ENCODE measurements at regions not wholly inside any gene's neighbourhood (a gene's known extent, or its start where the extent isn't known, plus 50 kb on each side); places are given as distances from the start of the nearest gene placed in this dataset.

DNA sequence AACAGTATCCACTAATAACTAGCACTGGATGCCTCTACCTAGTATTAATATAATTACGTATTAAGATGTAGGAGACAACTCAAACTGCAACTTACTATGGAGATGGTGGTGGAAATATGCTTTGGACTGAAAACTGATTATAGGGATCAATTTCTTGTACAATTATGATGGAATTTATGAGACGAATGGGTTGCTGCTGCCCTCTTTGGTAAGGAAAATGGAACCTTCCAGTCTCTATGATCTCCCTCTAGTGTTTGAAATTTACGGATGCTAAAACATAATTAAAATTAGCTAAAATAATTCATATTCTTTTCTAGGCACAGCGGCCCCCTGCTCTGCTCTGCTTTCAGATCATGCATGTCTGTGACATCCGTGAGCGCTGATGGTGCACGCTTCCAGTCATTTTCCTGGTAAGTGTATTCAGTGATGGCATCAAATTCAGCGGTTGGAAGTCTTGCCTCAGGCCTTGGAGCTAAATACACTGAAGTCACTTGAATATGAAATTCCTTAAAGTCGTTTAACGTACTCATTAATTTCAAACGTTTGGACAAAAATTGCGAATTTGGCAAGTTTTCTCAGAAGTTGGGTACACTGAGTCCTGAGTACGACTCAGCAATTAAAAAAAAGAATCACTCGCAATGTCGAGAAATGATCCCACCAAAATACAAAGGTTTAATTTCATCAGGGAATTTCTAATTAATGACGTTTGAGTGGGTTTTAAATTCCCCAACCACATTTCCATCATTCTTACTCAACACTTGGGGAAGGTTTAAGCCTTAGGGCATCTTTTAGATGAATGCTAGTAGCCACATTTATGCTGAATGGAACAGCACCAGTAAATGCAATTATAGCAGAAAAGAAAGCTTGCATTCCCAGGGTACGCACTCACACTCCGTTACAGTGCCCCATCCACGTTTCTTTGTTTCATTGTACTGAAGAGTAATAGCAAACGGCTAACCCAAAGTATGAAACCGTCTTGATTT, 132.6 kb downstream of the NR2F2 start:
- H3K36me3 Mint-ChIP-seq (ENCODE audit: unreplicated experiment), result no peaks in the 10 kb centered on the region
- no peak overlapping the region for H3K4me3 Mint-ChIP-seq (ENCODE audit: unreplicated experiment)
- no peaks in the 10 kb centered on the region for H3K9me3 Mint-ChIP-seq (ENCODE audit: unreplicated experiment)
- TF ChIP-seq, protein P1, sequence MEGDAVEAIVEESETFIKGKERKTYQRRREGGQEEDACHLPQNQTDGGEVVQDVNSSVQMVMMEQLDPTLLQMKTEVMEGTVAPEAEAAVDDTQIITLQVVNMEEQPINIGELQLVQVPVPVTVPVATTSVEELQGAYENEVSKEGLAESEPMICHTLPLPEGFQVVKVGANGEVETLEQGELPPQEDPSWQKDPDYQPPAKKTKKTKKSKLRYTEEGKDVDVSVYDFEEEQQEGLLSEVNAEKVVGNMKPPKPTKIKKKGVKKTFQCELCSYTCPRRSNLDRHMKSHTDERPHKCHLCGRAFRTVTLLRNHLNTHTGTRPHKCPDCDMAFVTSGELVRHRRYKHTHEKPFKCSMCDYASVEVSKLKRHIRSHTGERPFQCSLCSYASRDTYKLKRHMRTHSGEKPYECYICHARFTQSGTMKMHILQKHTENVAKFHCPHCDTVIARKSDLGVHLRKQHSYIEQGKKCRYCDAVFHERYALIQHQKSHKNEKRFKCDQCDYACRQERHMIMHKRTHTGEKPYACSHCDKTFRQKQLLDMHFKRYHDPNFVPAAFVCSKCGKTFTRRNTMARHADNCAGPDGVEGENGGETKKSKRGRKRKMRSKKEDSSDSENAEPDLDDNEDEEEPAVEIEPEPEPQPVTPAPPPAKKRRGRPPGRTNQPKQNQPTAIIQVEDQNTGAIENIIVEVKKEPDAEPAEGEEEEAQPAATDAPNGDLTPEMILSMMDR (IDR thresholded peaks at IDR 0.05), result peak; percentile 29
- DNase-seq (ENCODE audit: extremely low spot score, unreplicated experiment), result no peak
- H3K27ac Mint-ChIP-seq (ENCODE audit: unreplicated experiment), result no peak overlapping the region
- H3K4me1 Mint-ChIP-seq (ENCODE audit: unreplicated experiment), result no peaks in the 10 kb centered on the region
- peaks cover 41% of the 10 kb centered on the region for H3K27me3 Mint-ChIP-seq (ENCODE audit: unreplicated experiment)

GRCh38 chr15:96466389-96466947, 136.0 kb downstream of the NR2F2 start:
- Mint-ChIP-seq H3K9me3 (ENCODE audit: unreplicated experiment) (no peaks in the 10 kb centered on the region), H3K27ac (ENCODE audit: unreplicated experiment) (no peak overlapping the region), H3K4me1 (ENCODE audit: unreplicated experiment) (no peaks in the 10 kb centered on the region), H3K36me3 (ENCODE audit: unreplicated experiment) (no peaks in the 10 kb centered on the region), H3K4me3 (ENCODE audit: unreplicated experiment) (no peak overlapping the region), H3K27me3 (ENCODE audit: unreplicated experiment) (peaks cover 53% of the 10 kb centered on the region)
- TF ChIP-seq, protein P1 (IDR thresholded peaks at IDR 0.05), result no peak
- no peak for DNase-seq (ENCODE audit: extremely low spot score, unreplicated experiment)

DNA sequence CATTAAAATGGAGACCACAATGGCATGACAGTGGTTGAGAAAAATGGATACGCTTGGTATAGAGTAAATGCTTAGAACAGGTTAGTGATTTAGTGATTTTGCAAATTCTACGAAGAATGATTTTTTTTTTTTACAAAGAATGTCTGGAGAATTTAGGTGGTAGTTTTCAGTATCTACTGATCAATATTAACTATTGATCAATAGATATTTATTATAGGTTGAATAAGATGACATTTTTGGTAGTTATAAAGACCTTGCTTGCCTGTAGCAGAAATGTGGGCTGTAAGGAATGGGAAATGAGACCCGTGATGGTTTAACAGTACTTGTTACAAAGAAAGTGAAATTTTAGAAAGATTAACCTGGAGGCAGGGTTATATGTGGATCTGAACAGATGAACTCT, 137.5 kb downstream of the NR2F2 start:
- TF ChIP-seq, protein P1 (IDR thresholded peaks at IDR 0.05), result no peak
- Mint-ChIP-seq H3K4me1 (ENCODE audit: unreplicated experiment) (no peaks in the 10 kb centered on the region), H3K36me3 (ENCODE audit: unreplicated experiment) (no peaks in the 10 kb centered on the region), H3K4me3 (ENCODE audit: unreplicated experiment) (no peak overlapping the region), H3K27ac (ENCODE audit: unreplicated experiment) (no peak overlapping the region), H3K27me3 (ENCODE audit: unreplicated experiment) (peaks cover 59% of the 10 kb centered on the region), H3K9me3 (ENCODE audit: unreplicated experiment) (no peaks in the 10 kb centered on the region)
- DNase-seq (ENCODE audit: extremely low spot score, unreplicated experiment), result no peak

GRCh38 chr15:96470681-96471310, 140.3 kb downstream of the NR2F2 start:
- H3K36me3 Mint-ChIP-seq (ENCODE audit: unreplicated experiment), result no peaks in the 10 kb centered on the region
- H3K4me3 Mint-ChIP-seq (ENCODE audit: unreplicated experiment), result no peak overlapping the region
- H3K27ac Mint-ChIP-seq (ENCODE audit: unreplicated experiment), result no peak overlapping the region
- no peaks in the 10 kb centered on the region for H3K9me3 Mint-ChIP-seq (ENCODE audit: unreplicated experiment)
- no peak for DNase-seq (ENCODE audit: extremely low spot score, unreplicated experiment)
- H3K4me1 Mint-ChIP-seq (ENCODE audit: unreplicated experiment), result no peaks in the 10 kb centered on the region
- TF ChIP-seq, protein P1 (IDR thresholded peaks at IDR 0.05), result no peak
- peaks cover 44% of the 10 kb centered on the region for H3K27me3 Mint-ChIP-seq (ENCODE audit: unreplicated experiment)

DNA sequence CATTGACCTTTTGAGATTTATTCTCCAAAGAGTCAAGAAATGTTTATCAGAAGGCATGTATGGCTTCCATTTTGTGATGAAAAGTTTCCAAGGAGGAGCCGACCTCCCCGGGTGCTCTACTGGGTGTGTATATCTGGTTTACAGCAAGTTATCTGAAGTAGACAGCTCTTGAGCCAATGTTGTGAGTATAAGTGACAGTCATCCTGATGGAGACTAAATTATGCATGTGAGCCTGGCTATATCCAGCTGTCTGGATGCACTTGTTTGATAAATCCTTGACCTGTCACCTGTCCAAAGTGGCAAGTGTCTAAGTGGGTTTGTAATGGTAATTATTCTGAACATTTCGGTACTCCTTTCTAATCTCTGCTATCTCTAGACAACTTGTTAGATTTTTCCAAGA, 142.2 kb downstream of the NR2F2 start:
- Mint-ChIP-seq H3K4me1 (ENCODE audit: unreplicated experiment) (no peaks in the 10 kb centered on the region), H3K27ac (ENCODE audit: unreplicated experiment) (no peak overlapping the region), H3K36me3 (ENCODE audit: unreplicated experiment) (no peaks in the 10 kb centered on the region), H3K9me3 (ENCODE audit: unreplicated experiment) (no peaks in the 10 kb centered on the region), H3K4me3 (ENCODE audit: unreplicated experiment) (no peak overlapping the region), H3K27me3 (ENCODE audit: unreplicated experiment) (peaks cover 28% of the 10 kb centered on the region)
- TF ChIP-seq, protein P1 (IDR thresholded peaks at IDR 0.05), result no peak
- no peak for DNase-seq (ENCODE audit: extremely low spot score, unreplicated experiment)

Measured in osteocyte (in vitro differentiated cells).